H7 (cell line): ENCODE measurements at regions not wholly inside any gene's neighbourhood (a gene's known extent, or its start where the extent isn't known, plus 50 kb on each side); places are given as distances from the start of the nearest gene placed in this dataset.

ENCODE experiments used
- DNase-seq: peaks from one replicate; pipeline ENCODE4 v3.0.0; 2012
- H3K27me3 ChIP-seq: 2 replicates; pipeline ENCODE4 v1.6.0; 2011; ENCODE audit warnings: mild to moderate bottlenecking, low read length; ENCODE audit not compliant: control insufficient read depth, insufficient read depth
- H3K36me3 ChIP-seq: replicated peaks from 2 replicates; pipeline ENCODE4 v1.5.1; 2011; ENCODE audit warnings: low read length; ENCODE audit not compliant: control insufficient read depth, insufficient read depth
- H3K4me3 ChIP-seq: 2 replicates; pipeline ENCODE4 v1.5.1; 2011; ENCODE audit warnings: low read depth, mild to moderate bottlenecking, control low read depth, low read length, moderate library complexity; ENCODE audit not compliant: insufficient read depth

- peak; percentile 93 for DNase-seq
- Histone ChIP-seq H3K36me3 (no peaks in the 10 kb centered on the region), H3K4me3 (no peak overlapping the region), H3K27me3 (no peaks in the 10 kb centered on the region; the same call in 1 of the 2 replicates)
These were observed 65.9 kb upstream of the TNRC6C start for GRCh38 chr17:77892469-77893143.

GRCh38 chr17:77893144-77894044, 65.1 kb upstream of the TNRC6C start:
- DNase-seq = no peak
- H3K36me3 ChIP-seq = no peaks in the 10 kb centered on the region
- H3K4me3 ChIP-seq = no peak overlapping the region
- H3K27me3 ChIP-seq = no peaks in the 10 kb centered on the region

GRCh38 chr17:77894126-77894956, 64.2 kb upstream of the TNRC6C start:
- no peak overlapping the region for H3K4me3 ChIP-seq
- DNase-seq = peak; percentile 50
- H3K36me3 ChIP-seq = no peaks in the 10 kb centered on the region
- no peaks in the 10 kb centered on the region for H3K27me3 ChIP-seq

- no peak for DNase-seq
- Histone ChIP-seq H3K36me3 (no peaks in the 10 kb centered on the region), H3K27me3 (no peaks in the 10 kb centered on the region), H3K4me3 (no peak overlapping the region)
These were observed 60.7 kb upstream of the TNRC6C start for GRCh38 chr17:77897741-77898301.

- Histone ChIP-seq H3K4me3 (no peak overlapping the region), H3K36me3 (no peaks in the 10 kb centered on the region), H3K27me3 (no peaks in the 10 kb centered on the region)
- no peak for DNase-seq
These were observed 59.7 kb upstream of the TNRC6C start for GRCh38 chr17:77898521-77899434.

- no peak for DNase-seq
- no peaks in the 10 kb centered on the region for H3K36me3 ChIP-seq
- no peaks in the 10 kb centered on the region for H3K27me3 ChIP-seq
- no peak overlapping the region for H3K4me3 ChIP-seq
These were observed 59.0 kb upstream of the TNRC6C start for GRCh38 chr17:77899498-77899897.

- H3K36me3 ChIP-seq = no peaks in the 10 kb centered on the region
- no peak for DNase-seq
- no peaks in the 10 kb centered on the region for H3K27me3 ChIP-seq
- H3K4me3 ChIP-seq = no peak overlapping the region
These were observed 57.0 kb upstream of the TNRC6C start for GRCh38 chr17:77901481-77901880.

GRCh38 chr17:77905266-77905665, 53.2 kb upstream of the TNRC6C start:
- H3K36me3 ChIP-seq = no peaks in the 10 kb centered on the region
- DNase-seq = no peak
- H3K4me3 ChIP-seq = no peak overlapping the region
- no peaks in the 10 kb centered on the region for H3K27me3 ChIP-seq

GRCh38 chr17:77905766-77906165, 52.7 kb upstream of the TNRC6C start:
- no peak overlapping the region for H3K4me3 ChIP-seq
- no peak for DNase-seq
- H3K27me3 ChIP-seq = no peaks in the 10 kb centered on the region
- no peaks in the 10 kb centered on the region for H3K36me3 ChIP-seq

- Histone ChIP-seq H3K27me3 (no peaks in the 10 kb centered on the region), H3K4me3 (no peak overlapping the region), H3K36me3 (no peaks in the 10 kb centered on the region)
- DNase-seq = no peak
These were observed 52.1 kb upstream of the TNRC6C start for GRCh38 chr17:77906377-77906871.

GRCh38 chr17:77907497-77908461, 50.7 kb upstream of the TNRC6C start:
- Histone ChIP-seq H3K36me3 (no peaks in the 10 kb centered on the region), H3K4me3 (no peak overlapping the region), H3K27me3 (no peaks in the 10 kb centered on the region)
- DNase-seq = peak; percentile 74

- no peak for DNase-seq
- H3K36me3 ChIP-seq = no peaks in the 10 kb centered on the region
- no peak overlapping the region for H3K4me3 ChIP-seq
- no peaks in the 10 kb centered on the region for H3K27me3 ChIP-seq
These were observed 50.0 kb upstream of the TNRC6C start for GRCh38 chr17:77908501-77908900.
